ENCODE measurements at regions not wholly inside any gene's neighbourhood (a gene's known extent, or its start where the extent isn't known, plus 50 kb on each side); places are given as distances from the start of the nearest gene placed in this dataset.
"Not testable (repeated sequence)": the region's sequence is repeated elsewhere in the genome, so short reads cannot be mapped to it uniquely, and the experiment has no call there.

GRCh38 chr6:145148776-145149175 is 586.5 kb downstream of the EPM2A start:
- CTCF ChIA-PET: no interaction called here
- Mint-ChIP-seq H3K27ac (no peak overlapping the region), H3K9me3 (no peaks in the 10 kb centered on the region), H3K27me3 (peaks cover 7% of the 10 kb centered on the region), H3K36me3 (no peaks in the 10 kb centered on the region), H3K4me3 (no peak overlapping the region), H3K4me1 (ENCODE audit: low read depth) (no peaks in the 10 kb centered on the region)
- no peak for DNase-seq
- POLR2A ChIA-PET: no interaction called here
- intact Hi-C loops (cut with micrococcal nuclease): no loop called here

GRCh38 chr6:145151624-145152023 is 583.7 kb downstream of the EPM2A start:
- no peaks in the 10 kb centered on the region for H3K4me1 Mint-ChIP-seq (ENCODE audit: low read depth)
- ChIA-PET CTCF (no interaction called here), POLR2A (no interaction called here)
- no peak overlapping the region for H3K4me3 Mint-ChIP-seq
- no peaks in the 10 kb centered on the region for H3K9me3 Mint-ChIP-seq
- intact Hi-C loops (cut with micrococcal nuclease): no loop called here
- H3K27ac Mint-ChIP-seq: no peak overlapping the region
- no peaks in the 10 kb centered on the region for H3K36me3 Mint-ChIP-seq
- DNase-seq: no peak
- peaks cover 5% of the 10 kb centered on the region for H3K27me3 Mint-ChIP-seq

DNA sequence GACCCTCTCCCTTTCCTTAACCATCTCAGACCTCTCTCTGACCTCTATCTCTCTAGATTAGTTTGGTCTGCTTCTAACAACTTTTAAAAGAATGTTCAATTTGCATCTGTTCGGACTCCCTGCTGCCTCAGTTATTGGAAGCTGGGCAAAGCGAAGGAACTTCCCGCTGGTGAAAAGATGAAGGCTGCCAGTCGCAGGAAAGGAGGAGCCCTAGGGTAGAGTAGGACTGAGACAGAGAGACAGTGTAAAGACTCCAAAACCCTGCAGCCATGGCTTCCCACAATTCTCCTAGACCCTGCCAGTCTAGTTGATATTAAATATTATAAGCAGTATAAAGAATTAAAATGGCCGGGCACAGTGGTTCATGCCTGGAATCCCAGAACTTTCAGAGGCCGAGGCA is 581.8 kb downstream of the EPM2A start:
- H3K27me3 Mint-ChIP-seq: peaks cover 4% of the 10 kb centered on the region
- intact Hi-C loops (cut with micrococcal nuclease): no loop called here
- no peak overlapping the region for H3K4me3 Mint-ChIP-seq
- H3K27ac Mint-ChIP-seq: no peak overlapping the region
- ChIA-PET POLR2A (no interaction called here), CTCF (no interaction called here)
- no peaks in the 10 kb centered on the region for H3K36me3 Mint-ChIP-seq
- no peak for DNase-seq
- peaks cover 7% of the 10 kb centered on the region for H3K9me3 Mint-ChIP-seq
- H3K4me1 Mint-ChIP-seq (ENCODE audit: low read depth): no peaks in the 10 kb centered on the region

GRCh38 chr6:145155411-145155810 is 579.9 kb downstream of the EPM2A start:
- H3K36me3 Mint-ChIP-seq: no peaks in the 10 kb centered on the region

GRCh38 chr6:145155873-145156782 is 579.2 kb downstream of the EPM2A start:
- Mint-ChIP-seq H3K27ac (no peak overlapping the region), H3K4me1 (ENCODE audit: low read depth) (no peaks in the 10 kb centered on the region), H3K36me3 (no peaks in the 10 kb centered on the region), H3K9me3 (peaks cover 12% of the 10 kb centered on the region), H3K27me3 (no peaks in the 10 kb centered on the region), H3K4me3 (no peak overlapping the region)
- intact Hi-C loops (cut with micrococcal nuclease): no loop called here
- ChIA-PET CTCF (no interaction called here), POLR2A (no interaction called here)
- DNase-seq: no peak

More at GRCh38 chr6:145155411-145155810, 579.9 kb downstream of the EPM2A start:
- peaks cover 12% of the 10 kb centered on the region for H3K9me3 Mint-ChIP-seq
- no peaks in the 10 kb centered on the region for H3K4me1 Mint-ChIP-seq (ENCODE audit: low read depth)
- ChIA-PET CTCF (no interaction called here), POLR2A (no interaction called here)
- no peak for DNase-seq
- H3K4me3 Mint-ChIP-seq: no peak overlapping the region
- H3K27me3 Mint-ChIP-seq: peaks cover under 1% of the 10 kb centered on the region
- H3K27ac Mint-ChIP-seq: no peak overlapping the region
- intact Hi-C loops (cut with micrococcal nuclease): no loop called here

- H3K27me3 Mint-ChIP-seq; H3K4me3 Mint-ChIP-seq; intact Hi-C loops (cut with micrococcal nuclease); POLR2A ChIA-PET; H3K4me1 Mint-ChIP-seq (ENCODE audit: low read depth); CTCF ChIA-PET; H3K27ac Mint-ChIP-seq; H3K36me3 Mint-ChIP-seq; DNase-seq: not testable (repeated sequence)
- H3K9me3 Mint-ChIP-seq: peaks cover 12% of the 10 kb centered on the region
Measured at GRCh38 chr6:145158636-145159035, 576.7 kb downstream of the EPM2A start.

- H3K9me3 Mint-ChIP-seq: peaks cover 12% of the 10 kb centered on the region
- H3K27ac Mint-ChIP-seq: no peak overlapping the region
- no peaks in the 10 kb centered on the region for H3K36me3 Mint-ChIP-seq
- H3K27me3 Mint-ChIP-seq: no peaks in the 10 kb centered on the region
- POLR2A ChIA-PET: no interaction called here
- no peaks in the 10 kb centered on the region for H3K4me1 Mint-ChIP-seq (ENCODE audit: low read depth)
- intact Hi-C loops (cut with micrococcal nuclease): no loop called here
- no peak overlapping the region for H3K4me3 Mint-ChIP-seq
- no peak for DNase-seq
- CTCF ChIA-PET: no interaction called here
Measured at GRCh38 chr6:145159921-145160320, 575.4 kb downstream of the EPM2A start.

DNA sequence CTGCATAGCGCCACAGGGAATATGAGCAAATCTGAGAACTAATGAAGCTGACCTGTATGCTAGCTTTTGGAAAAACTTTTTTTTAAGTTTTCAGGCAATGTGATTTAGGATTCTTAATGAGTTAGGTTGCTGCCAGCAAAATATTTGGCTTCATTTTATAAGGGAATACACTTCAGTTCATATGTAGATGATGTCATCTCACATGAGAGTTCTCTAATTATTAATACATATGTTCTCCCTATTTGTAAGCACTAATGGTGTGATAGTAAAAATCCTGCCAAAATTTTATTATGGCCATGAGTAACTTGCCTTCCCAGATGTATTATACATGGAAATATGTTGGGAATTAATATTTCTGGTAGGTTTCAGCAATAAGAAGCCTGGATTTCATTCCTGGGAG is 573.8 kb downstream of the EPM2A start:
- H3K4me1 Mint-ChIP-seq (ENCODE audit: low read depth): no peaks in the 10 kb centered on the region
- no peak overlapping the region for H3K27ac Mint-ChIP-seq
- H3K36me3 Mint-ChIP-seq: no peaks in the 10 kb centered on the region
- ChIA-PET POLR2A (no interaction called here), CTCF (no interaction called here)
- peaks cover 12% of the 10 kb centered on the region for H3K9me3 Mint-ChIP-seq
- H3K4me3 Mint-ChIP-seq: no peak overlapping the region
- intact Hi-C loops (cut with micrococcal nuclease): no loop called here
- no peaks in the 10 kb centered on the region for H3K27me3 Mint-ChIP-seq
- no peak for DNase-seq

DNA sequence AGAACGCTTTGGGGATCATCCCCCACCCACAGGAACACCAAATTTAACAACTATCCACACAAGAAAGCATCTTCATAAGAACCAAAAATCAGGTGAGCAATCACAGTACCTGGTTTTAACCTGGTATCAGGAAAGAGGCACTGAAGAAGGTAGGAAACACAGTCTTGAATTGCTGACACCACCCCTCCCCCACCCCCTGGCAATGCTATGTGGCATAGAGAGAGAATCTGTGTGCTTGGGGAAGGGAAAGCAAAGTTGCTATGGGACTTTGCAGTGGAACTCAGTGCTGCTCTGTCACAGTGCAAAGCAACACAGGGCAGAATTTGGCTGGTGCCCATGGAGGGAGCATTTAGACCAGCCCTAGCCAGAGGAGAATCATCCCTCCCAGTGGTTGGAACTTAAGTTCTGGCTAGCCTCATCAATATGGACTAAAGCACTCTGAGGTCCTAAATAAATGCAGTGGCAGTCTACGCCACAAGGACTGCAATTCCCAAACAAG is 565.5 kb downstream of the EPM2A start:
- no peaks in the 10 kb centered on the region for H3K36me3 Mint-ChIP-seq
- H3K27me3 Mint-ChIP-seq: peaks cover 8% of the 10 kb centered on the region
- H3K9me3 Mint-ChIP-seq: no peaks in the 10 kb centered on the region
- no peak overlapping the region for H3K4me3 Mint-ChIP-seq
- intact Hi-C loops (cut with micrococcal nuclease): no loop called here
- H3K27ac Mint-ChIP-seq: no peak overlapping the region
- H3K4me1 Mint-ChIP-seq (ENCODE audit: low read depth): no peaks in the 10 kb centered on the region
- ChIA-PET CTCF (no interaction called here), POLR2A (no interaction called here)
- no peak for DNase-seq

DNA sequence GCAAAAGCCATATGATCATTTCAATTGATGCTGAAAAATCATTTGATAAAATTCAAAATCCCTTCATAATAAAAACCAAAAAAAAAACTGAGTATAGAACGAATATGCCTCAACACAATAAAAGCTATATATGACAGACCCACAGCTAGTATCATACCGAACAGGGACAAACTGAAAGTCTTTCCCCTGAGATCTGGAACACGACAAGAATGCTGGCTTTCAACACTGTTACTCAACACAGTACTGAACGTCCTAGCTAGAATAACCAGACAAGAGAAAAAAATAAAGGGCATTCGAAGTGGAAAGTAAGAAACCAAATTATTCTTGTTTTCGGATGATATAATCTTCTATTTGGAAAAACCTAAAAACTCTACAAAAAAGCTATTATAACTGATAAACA is 559.9 kb downstream of the EPM2A start:
- intact Hi-C loops (cut with micrococcal nuclease): no loop called here
- ChIA-PET POLR2A (no interaction called here), CTCF (no interaction called here)
- DNase-seq: no peak
- Mint-ChIP-seq H3K9me3 (peaks cover 17% of the 10 kb centered on the region), H3K4me1 (ENCODE audit: low read depth) (no peaks in the 10 kb centered on the region), H3K36me3 (peaks cover 1% of the 10 kb centered on the region), H3K4me3 (no peak overlapping the region), H3K27ac (no peak overlapping the region), H3K27me3 (peaks cover 3% of the 10 kb centered on the region)

DNA sequence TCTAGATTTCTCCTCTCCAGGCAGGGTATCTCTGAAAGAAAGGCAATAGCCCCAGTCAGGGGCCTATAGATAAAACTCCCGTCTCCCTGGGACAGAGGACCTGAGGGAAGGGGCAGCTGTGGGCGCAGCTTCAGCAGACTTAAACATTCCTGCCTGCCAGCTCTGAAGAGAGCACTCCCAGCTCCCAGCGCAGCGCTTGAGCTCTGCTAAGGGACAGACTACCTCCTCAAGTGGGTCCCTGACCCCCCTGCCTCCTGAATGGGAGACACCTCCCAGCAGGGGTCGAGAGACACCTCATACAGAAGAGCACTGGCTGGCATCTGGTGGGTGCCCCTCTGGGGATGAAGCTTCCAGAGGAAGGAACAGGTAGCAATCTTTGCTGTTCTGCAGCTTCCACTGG is 556.9 kb downstream of the EPM2A start:
- no peak overlapping the region for H3K27ac Mint-ChIP-seq
- POLR2A ChIA-PET: no interaction called here
- intact Hi-C loops (cut with micrococcal nuclease): no loop called here
- peaks cover 2% of the 10 kb centered on the region for H3K27me3 Mint-ChIP-seq
- H3K4me3 Mint-ChIP-seq: no peak overlapping the region
- DNase-seq: no peak
- CTCF ChIA-PET: no interaction called here
- peaks cover 17% of the 10 kb centered on the region for H3K9me3 Mint-ChIP-seq
- H3K4me1 Mint-ChIP-seq (ENCODE audit: low read depth): no peaks in the 10 kb centered on the region
- H3K36me3 Mint-ChIP-seq: peaks cover 1% of the 10 kb centered on the region

DNA sequence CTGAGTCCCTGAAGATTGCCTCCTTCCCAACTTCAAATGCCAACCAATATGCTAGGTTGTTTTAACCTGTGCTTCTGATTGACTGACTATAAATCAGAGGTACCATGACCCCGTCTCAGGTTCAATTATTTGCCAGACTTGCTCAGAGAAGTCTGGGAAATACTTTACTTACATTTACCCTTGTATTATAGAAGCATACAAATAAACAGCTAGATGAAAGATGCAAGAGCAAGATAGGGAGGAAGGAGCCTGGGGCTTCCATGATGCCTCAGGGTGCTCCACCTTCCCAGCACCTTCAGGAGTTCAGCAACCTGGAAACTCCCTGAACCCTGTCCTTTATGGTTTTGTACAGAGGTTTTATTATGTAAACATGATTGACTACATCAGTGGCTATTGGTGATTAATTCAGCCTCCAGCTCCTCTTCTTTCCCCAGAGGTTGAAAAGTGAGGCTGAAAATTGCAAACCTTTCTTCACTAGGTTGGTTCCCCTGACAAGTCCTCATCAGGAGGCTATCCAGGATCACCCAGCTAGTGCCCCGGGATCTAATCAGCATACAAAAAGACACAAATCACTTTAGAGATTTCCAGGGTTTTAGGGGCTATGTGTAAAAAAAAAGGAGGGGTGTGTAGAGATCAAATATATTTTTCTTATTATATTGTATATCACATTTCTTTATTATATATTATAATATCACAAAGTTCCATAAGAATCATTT is 547.7 kb downstream of the EPM2A start:
- H3K4me3 Mint-ChIP-seq: no peak overlapping the region
- no peaks in the 10 kb centered on the region for H3K27me3 Mint-ChIP-seq
- H3K36me3 Mint-ChIP-seq: no peaks in the 10 kb centered on the region
- no peaks in the 10 kb centered on the region for H3K4me1 Mint-ChIP-seq (ENCODE audit: low read depth)
- intact Hi-C loops (cut with micrococcal nuclease): no loop called here
- POLR2A ChIA-PET: no interaction called here
- no peaks in the 10 kb centered on the region for H3K9me3 Mint-ChIP-seq
- DNase-seq: no peak
- H3K27ac Mint-ChIP-seq: no peak overlapping the region
- CTCF ChIA-PET: no interaction called here

- POLR2A ChIA-PET: no interaction called here
Measured at GRCh38 chr6:145189836-145190235, 545.5 kb downstream of the EPM2A start.

More at GRCh38 chr6:145189836-145190235, 545.5 kb downstream of the EPM2A start:
- CTCF ChIA-PET: no interaction called here
- Mint-ChIP-seq H3K27me3 (no peaks in the 10 kb centered on the region), H3K27ac (no peak overlapping the region), H3K36me3 (no peaks in the 10 kb centered on the region), H3K4me1 (ENCODE audit: low read depth) (no peaks in the 10 kb centered on the region), H3K9me3 (no peaks in the 10 kb centered on the region), H3K4me3 (no peak overlapping the region)
- no peak for DNase-seq
- intact Hi-C loops (cut with micrococcal nuclease): no loop called here

Measured in activated CD4-positive, alpha-beta memory T cell treated with anti-CD3 and anti-CD28 coated beads for 36 hours (primary cell).